Endothelial cell of umbilical vein (primary cell): ENCODE measurements at regions not wholly inside any gene's neighbourhood (a gene's known extent, or its start where the extent isn't known, plus 50 kb on each side); places are given as distances from the start of the nearest gene placed in this dataset.
A peak's percentile ranks its signal among the peaks of the same experiment; 100 is the strongest.

ENCODE experiments used
- BruUV-seq: library from RNA; stranded (reverse); fragments of 400-500 nt; replicated peaks from 2 replicates; lab custom pipeline; 2021; lab: Mats Ljungman, UMichigan
- CTCF ChIA-PET: fragments of 300-600, 350-600 bp; sonication (Branson Sonifier 250); formaldehyde crosslinking; loops from one replicate; lab custom pipeline; 2021; ENCODE audit warnings: antibody characterized with exemption, inconsistent platforms; lab: Charles Lee
- POLR2A ChIA-PET: fragments of 300-600, 350-600 bp; sonication (Branson Sonifier 250); formaldehyde crosslinking; loops from one replicate; lab custom pipeline; 2021; ENCODE audit warnings: antibody characterized with exemption, inconsistent platforms; lab: Charles Lee
- DNase-seq: peaks from one replicate; pipeline ENCODE4 v3.0.0-alpha.2; 2011; ENCODE audit warnings: low read depth, low spot score
- FAIRE-seq: peaks from 2 replicates; lab custom pipeline; 2011; peaks lifted over from hg19 to GRCh38; lab: Jason Lieb, UNC
- H2AFZ ChIP-seq: 2 replicates; pipeline ENCODE4 v1.6.0; 2012; ENCODE audit warnings: low read depth, low read length, control low read depth, inconsistent platforms
- H3K27ac ChIP-seq: 2 replicates; pipeline ENCODE4 v1.5.1; 2011; ENCODE audit warnings: low read depth, mild to moderate bottlenecking, control low read depth, low read length, moderate library complexity; ENCODE audit not compliant: insufficient read depth
- H3K27me3 ChIP-seq, 2 experiments: 2 replicates each; pipeline versions ENCODE4 v1.6.0 to v1.6.1; 2011; ENCODE audit warnings: low read length in 2 of 2, mixed read lengths in 1 of 2; ENCODE audit not compliant: control insufficient read depth in 2 of 2, insufficient read depth in 2 of 2
- H3K36me3 ChIP-seq, 2 experiments: 2 replicates in 1 of 2; 3 replicates in 1 of 2; pipeline ENCODE4 v1.5.1; 2011; ENCODE audit warnings: low read length in 2 of 2, mild to moderate bottlenecking in 1 of 2, moderate library complexity in 1 of 2; ENCODE audit not compliant: control insufficient read depth in 2 of 2, insufficient read depth in 2 of 2; ENCODE audit errors: extremely low read depth in 1 of 2
- H3K4me1 ChIP-seq: 3 replicates; pipeline ENCODE4 v1.5.1; 2011; ENCODE audit warnings: mild to moderate bottlenecking, low read length; ENCODE audit not compliant: control insufficient read depth, insufficient read depth; ENCODE audit errors: extremely low read depth
- H3K4me2 ChIP-seq: 2 replicates; pipeline ENCODE4 v1.6.1; 2011; ENCODE audit warnings: low read length, control low read depth, mixed read lengths; ENCODE audit not compliant: insufficient read depth
- H3K4me3 ChIP-seq, 3 experiments: fragments of 200-600 bp in 1 of 3; sonication (generic), shearing (Covaris generic) in 1 of 3; replicated peaks in 1 of 3; 2 replicates each; pipeline ENCODE4 v1.5.1; 2011 to 2016; ENCODE audit warnings: control low read depth in 3 of 3, low read length in 3 of 3, mild to moderate bottlenecking in 2 of 3, inconsistent platforms in 1 of 3, low read depth in 1 of 3, moderate library complexity in 1 of 3; ENCODE audit not compliant: insufficient read depth in 1 of 3
- H3K79me2 ChIP-seq: 2 replicates; pipeline ENCODE4 v1.6.0; 2012; ENCODE audit warnings: low read length, inconsistent platforms; ENCODE audit not compliant: control insufficient read depth, insufficient read depth
- H3K9ac ChIP-seq: replicated peaks from 2 replicates; pipeline ENCODE3; 2011; ENCODE audit warnings: low read length, control low read depth; ENCODE audit not compliant: insufficient read depth; ENCODE audit errors: extremely low read depth
- H3K9me1 ChIP-seq: replicated peaks from 3 replicates; pipeline ENCODE4 v1.6.0; 2011; ENCODE audit warnings: mild to moderate bottlenecking, low read length; ENCODE audit not compliant: control insufficient read depth, insufficient read depth; ENCODE audit errors: extremely low read depth
- H3K9me3 ChIP-seq: replicated peaks from 2 replicates; pipeline ENCODE4 v1.5.1; 2012; ENCODE audit warnings: low read length, inconsistent platforms; ENCODE audit not compliant: control insufficient read depth, insufficient read depth
- H4K20me1 ChIP-seq: replicated peaks from 2 replicates; pipeline ENCODE3; 2011; ENCODE audit warnings: mild to moderate bottlenecking, low read length; ENCODE audit not compliant: control insufficient read depth, insufficient read depth; ENCODE audit errors: extremely low read depth
- EZH2 ChIP-seq: IDR thresholded peaks from 2 replicates; pipeline ENCODE4 v1.6.1; 2012; ENCODE audit warnings: borderline replicate concordance, low read depth, mild to moderate bottlenecking, moderate library complexity, low read length, inconsistent platforms; ENCODE audit not compliant: severe bottlenecking
- FOS ChIP-seq: IDR thresholded peaks from 2 replicates; pipeline ENCODE4 v1.6.1; 2011; ENCODE audit warnings: mild to moderate bottlenecking, low read length, moderate library complexity, borderline replicate concordance; ENCODE audit not compliant: insufficient read depth
- GATA2 ChIP-seq: IDR thresholded peaks from 2 replicates; pipeline ENCODE4 v1.7.0; 2011; ENCODE audit warnings: low read depth, mild to moderate bottlenecking, moderate library complexity, mixed read lengths, low read length; ENCODE audit not compliant: insufficient read length, insufficient read depth
- JUN ChIP-seq: IDR thresholded peaks from 2 replicates; pipeline ENCODE4 v1.6.1; 2011; ENCODE audit warnings: borderline replicate concordance, low read depth; ENCODE audit not compliant: insufficient read length, insufficient read depth
- MYC ChIP-seq: IDR thresholded peaks from one replicate; pipeline ENCODE4 v1.6.1; 2011; ENCODE audit warnings: mild to moderate bottlenecking, low read depth, low read length
- POLR2A ChIP-seq: IDR thresholded peaks from 2 replicates; pipeline ENCODE4 v1.6.1; 2012; ENCODE audit warnings: low read depth, mild to moderate bottlenecking, control low read depth, low read length
- POLR2AphosphoS5 ChIP-seq: IDR thresholded peaks from 2 replicates; pipeline ENCODE4 v1.6.1; 2012; ENCODE audit warnings: low read depth, mild to moderate bottlenecking, control low read depth, low read length, moderate library complexity; ENCODE audit not compliant: insufficient read depth
- dilution Hi-C: fragments of 300-500 bp; cut with MboI; formaldehyde crosslinking; loops from one replicate; pipeline ENCODE4 v1.15.0; 2019; ENCODE audit warnings: low sequenced_read_pairs; ENCODE audit not compliant: extremely low pct_ligation_motif_present
- intact Hi-C: fragments of 100-400 bp; cut with micrococcal nuclease; formaldehyde crosslinking; loops from one replicate; pipeline ENCODE4 v1.10.0; 2022
- TF ChIP-seq, protein P1 (sequence below): IDR thresholded peaks from 2 replicates; pipeline ENCODE4 v1.6.1; 2011; ENCODE audit not compliant: insufficient read depth, insufficient read length
- TF ChIP-seq, protein P2 (sequence below), 2 donors: IDR thresholded peaks; 1 replicate in 1 of 2; 2 replicates in 1 of 2; pipeline ENCODE4 v1.5.1; 2011; ENCODE audit warnings: low read length in 2 of 2, mild to moderate bottlenecking in 2 of 2, moderate library complexity in 2 of 2, control low read depth in 1 of 2, inconsistent platforms in 1 of 2, low read depth in 1 of 2; ENCODE audit not compliant: insufficient read depth in 1 of 2; ENCODE audit errors: extremely low read depth in 1 of 2

DNA sequence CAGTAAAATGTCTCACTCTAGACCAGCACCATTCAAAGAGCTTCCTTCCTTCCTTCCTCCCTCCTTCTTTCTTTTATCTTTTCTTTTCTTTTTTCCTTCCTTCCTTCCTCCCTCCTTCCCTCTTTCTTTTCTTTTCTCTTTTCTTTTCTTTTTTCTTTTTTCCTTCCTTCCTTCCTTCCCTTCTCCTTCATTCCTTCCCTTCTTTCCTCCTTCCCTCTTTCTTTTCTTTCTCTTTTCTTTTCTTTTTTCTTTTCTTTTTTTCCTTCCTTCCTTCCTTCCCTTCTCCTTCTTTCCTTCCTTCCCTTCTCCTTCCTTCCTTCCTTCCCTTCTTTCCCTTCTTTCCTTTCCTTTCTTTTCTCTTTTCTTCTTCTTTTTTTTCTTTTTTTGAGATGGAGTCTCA is 985.1 kb downstream of the DSC3 start:
- Histone ChIP-seq H3K4me3 (no peak overlapping the region), H2AFZ (no peak overlapping the region), H3K36me3 (no peaks in the 10 kb centered on the region), H3K9me3 (no peaks in the 10 kb centered on the region), H3K27ac (no peak overlapping the region), H3K4me2 (no peak overlapping the region), H3K9ac (no peak overlapping the region), H3K4me1 (no peaks in the 10 kb centered on the region), H3K27me3 (no peaks in the 10 kb centered on the region), H3K79me2 (no peaks in the 10 kb centered on the region), H3K9me1 (no peaks in the 10 kb centered on the region), H4K20me1 (no peaks in the 10 kb centered on the region)
- ChIA-PET POLR2A (no interaction called here), CTCF (no interaction called here)
- FAIRE-seq, result peak; percentile 12
- dilution Hi-C loops, result no loop called here
- BruUV-seq, result no TSS peak
- no peak for TF ChIP-seq GATA2
- TF ChIP-seq POLR2A, result no peak
- TF ChIP-seq EZH2, result no peak
- TF ChIP-seq FOS, result no peak
- TF ChIP-seq JUN, result no peak
- TF ChIP-seq, protein P1, sequence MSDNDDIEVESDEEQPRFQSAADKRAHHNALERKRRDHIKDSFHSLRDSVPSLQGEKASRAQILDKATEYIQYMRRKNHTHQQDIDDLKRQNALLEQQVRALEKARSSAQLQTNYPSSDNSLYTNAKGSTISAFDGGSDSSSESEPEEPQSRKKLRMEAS, result no peak
- no peak for TF ChIP-seq MYC
- no peak for TF ChIP-seq POLR2AphosphoS5
- TF ChIP-seq, protein P2, sequence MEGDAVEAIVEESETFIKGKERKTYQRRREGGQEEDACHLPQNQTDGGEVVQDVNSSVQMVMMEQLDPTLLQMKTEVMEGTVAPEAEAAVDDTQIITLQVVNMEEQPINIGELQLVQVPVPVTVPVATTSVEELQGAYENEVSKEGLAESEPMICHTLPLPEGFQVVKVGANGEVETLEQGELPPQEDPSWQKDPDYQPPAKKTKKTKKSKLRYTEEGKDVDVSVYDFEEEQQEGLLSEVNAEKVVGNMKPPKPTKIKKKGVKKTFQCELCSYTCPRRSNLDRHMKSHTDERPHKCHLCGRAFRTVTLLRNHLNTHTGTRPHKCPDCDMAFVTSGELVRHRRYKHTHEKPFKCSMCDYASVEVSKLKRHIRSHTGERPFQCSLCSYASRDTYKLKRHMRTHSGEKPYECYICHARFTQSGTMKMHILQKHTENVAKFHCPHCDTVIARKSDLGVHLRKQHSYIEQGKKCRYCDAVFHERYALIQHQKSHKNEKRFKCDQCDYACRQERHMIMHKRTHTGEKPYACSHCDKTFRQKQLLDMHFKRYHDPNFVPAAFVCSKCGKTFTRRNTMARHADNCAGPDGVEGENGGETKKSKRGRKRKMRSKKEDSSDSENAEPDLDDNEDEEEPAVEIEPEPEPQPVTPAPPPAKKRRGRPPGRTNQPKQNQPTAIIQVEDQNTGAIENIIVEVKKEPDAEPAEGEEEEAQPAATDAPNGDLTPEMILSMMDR (IDR thresholded peaks at IDR 0.05; ENCODE audit: extremely low read depth in 1 of 2, insufficient read depth in 1 of 2, low read depth in 1 of 2, low read length in 2 of 2), result no peak
- DNase-seq, result no peak
- intact Hi-C loops, result no loop called here
